ENCODE measurements at regions not wholly inside any gene's neighbourhood (a gene's known extent, or its start where the extent isn't known, plus 50 kb on each side); places are given as distances from the start of the nearest gene placed in this dataset.

GRCh38 chr13:37175996-37176395 lies 70.5 kb upstream of the CSNK1A1L start:
- TF ChIP-seq CTCF (IDR thresholded peaks at IDR 0.05) (no peak), POLR2A (IDR thresholded peaks at IDR 0.05) (no peak), POLR2AphosphoS5 (IDR thresholded peaks at IDR 0.05) (no peak)
